ENCODE measurements at regions not wholly inside any gene's neighbourhood (a gene's known extent, or its start where the extent isn't known, plus 50 kb on each side); places are given as distances from the start of the nearest gene placed in this dataset.

GRCh38 chr9:88322906-88323566 lies 65.2 kb upstream of the SPIN1 start:
- no peaks in the 10 kb centered on the region for H3K9me3 ChIP-seq (ENCODE audit: control insufficient read depth in 4 of 4, low read length in 3 of 4)
- H3K27me3 ChIP-seq (ENCODE audit: control insufficient read depth in 4 of 4, insufficient read depth in 4 of 4, low read length in 3 of 4): no peaks in the 10 kb centered on the region
- H3K9ac ChIP-seq (ENCODE audit: low read depth in 1 of 2, low read length in 2 of 2): no peak overlapping the region
- H3K36me3 ChIP-seq (ENCODE audit: control insufficient read depth in 4 of 4, insufficient read depth in 3 of 4, low read depth in 1 of 4, low read length in 3 of 4): peaks cover 0 to 1% (median 0%) of the 10 kb centered on the region in 4 donors
- H3K4me3 ChIP-seq (ENCODE audit: low read depth in 1 of 3, low read length in 3 of 3): no peak overlapping the region
- 70% methylated on average over 4 of the region's 4 CpGs for WGBS
- H3K27ac ChIP-seq (ENCODE audit: low read depth in 1 of 2, low read length in 2 of 2): no peak overlapping the region
- DNase-seq (ENCODE audit: low spot score): no peak
- no peaks in the 10 kb centered on the region for H3K4me1 ChIP-seq (ENCODE audit: control insufficient read depth in 4 of 4, insufficient read depth in 4 of 4, low read length in 3 of 4)
- TF ChIP-seq RXRA (IDR thresholded peaks at IDR 0.05) (no peak), REST (IDR thresholded peaks at IDR 0.05) (no peak), FOXA1 (IDR thresholded peaks at IDR 0.05) (no peak), EGR1 (IDR thresholded peaks at IDR 0.05; ENCODE audit: low read depth in 2 of 2) (no peak), CTCF (IDR thresholded peaks at IDR 0.05; ENCODE audit: low read depth, low read length, missing input control) (no peak), FOXA2 (IDR thresholded peaks at IDR 0.05) (no peak), NR2F2 (IDR thresholded peaks at IDR 0.05) (no peak), HNF4A (conservative IDR thresholded peaks at IDR 0.05) (no peak), HNF4G (IDR thresholded peaks at IDR 0.05) (no peak), GABPA (IDR thresholded peaks at IDR 0.05 in 1 of 2, conservative IDR thresholded peaks at IDR 0.05 in 1 of 2) (no peak), JUND (IDR thresholded peaks at IDR 0.05) (no peak), ATF3 (IDR thresholded peaks at IDR 0.05) (no peak), MAX (IDR thresholded peaks at IDR 0.05) (no peak), ZBTB33 (IDR thresholded peaks at IDR 0.05) (no peak), SP1 (IDR thresholded peaks at IDR 0.05) (no peak), TAF1 (conservative IDR thresholded peaks at IDR 0.05) (no peak), RAD21 (IDR thresholded peaks at IDR 0.05) (no peak)
